ENCODE measurements at regions not wholly inside any gene's neighbourhood (a gene's known extent, or its start where the extent isn't known, plus 50 kb on each side); places are given as distances from the start of the nearest gene placed in this dataset.

GRCh38 chr13:63693696-63694095 is 2278.0 kb upstream of the PCDH20 start:
- DNase-seq, result no peak

GRCh38 chr13:63691474-63691873 is 2275.8 kb upstream of the PCDH20 start:
- DNase-seq, result no peak

- no peak for DNase-seq
These were observed 2275.0 kb upstream of the PCDH20 start for GRCh38 chr13:63690672-63691071.

GRCh38 chr13:63684822-63685221 is 2269.2 kb upstream of the PCDH20 start:
- no peak for DNase-seq

GRCh38 chr13:63680704-63681103 is 2265.1 kb upstream of the PCDH20 start:
- no peak for DNase-seq

- peak; percentile 26 for DNase-seq
These were observed 2255.6 kb upstream of the PCDH20 start for GRCh38 chr13:63671296-63671695.

- no peak for DNase-seq
These were observed 2235.7 kb upstream of the PCDH20 start for GRCh38 chr13:63651394-63651793.

GRCh38 chr13:63643543-63643942 is 2227.9 kb upstream of the PCDH20 start:
- DNase-seq, result no peak

GRCh38 chr13:63636316-63636993 is 2220.8 kb upstream of the PCDH20 start:
- no peak for DNase-seq

GRCh38 chr13:63632321-63632720 is 2216.7 kb upstream of the PCDH20 start:
- DNase-seq, result no peak

- DNase-seq, result no peak
These were observed 2215.4 kb upstream of the PCDH20 start for GRCh38 chr13:63631006-63631405.

GRCh38 chr13:63629591-63629990 is 2213.9 kb upstream of the PCDH20 start:
- DNase-seq, result no peak

GRCh38 chr13:63628310-63628709 is 2212.7 kb upstream of the PCDH20 start:
- no peak for DNase-seq

- no peak for DNase-seq
These were observed 2210.2 kb upstream of the PCDH20 start for GRCh38 chr13:63625869-63626268.

- DNase-seq, result no peak
These were observed 2199.4 kb upstream of the PCDH20 start for GRCh38 chr13:63614874-63615612.

- DNase-seq, result no peak
These were observed 2191.5 kb upstream of the PCDH20 start for GRCh38 chr13:63607153-63607552.

- DNase-seq, result no peak
These were observed 2190.3 kb upstream of the PCDH20 start for GRCh38 chr13:63605962-63606361.

GRCh38 chr13:63605403-63605802 is 2189.8 kb upstream of the PCDH20 start:
- DNase-seq, result no peak

- DNase-seq, result no peak
These were observed 2180.2 kb upstream of the PCDH20 start for GRCh38 chr13:63595811-63596210.

- DNase-seq, result no peak
These were observed 2170.8 kb upstream of the PCDH20 start for GRCh38 chr13:63586467-63586866.

- DNase-seq, result no peak
These were observed 2163.1 kb upstream of the PCDH20 start for GRCh38 chr13:63578796-63579195.

GRCh38 chr13:63567031-63567430 is 2151.4 kb upstream of the PCDH20 start:
- DNase-seq, result no peak

GRCh38 chr13:63554157-63554556 is 2138.5 kb upstream of the PCDH20 start:
- DNase-seq, result no peak

- no peak for DNase-seq
These were observed 2136.1 kb upstream of the PCDH20 start for GRCh38 chr13:63551731-63552130.
